Testis (tissue), 2 donors: ENCODE measurements at regions not wholly inside any gene's neighbourhood (a gene's known extent, or its start where the extent isn't known, plus 50 kb on each side); places are given as distances from the start of the nearest gene placed in this dataset.

Experiments used
- POLR2A ChIP-seq: fragments of 450-650 bp; IDR thresholded peaks from one replicate; pipeline ENCODE4 v1.6.1; 2017; ENCODE audit warnings: antibody characterized with exemption, mild to moderate bottlenecking, moderate library complexity
- TF ChIP-seq, protein P1 (sequence below), 3 experiments: fragments of 450-650 bp in 2 of 3; fragments of 200-600 bp in 1 of 3; sonication (generic) in 1 of 3; IDR thresholded peaks; one replicate each; pipeline ENCODE4 v1.5.1; 2016 to 2019; ENCODE audit warnings: antibody characterized with exemption in 3 of 3, mild to moderate bottlenecking in 2 of 3, moderate library complexity in 1 of 3

DNA sequence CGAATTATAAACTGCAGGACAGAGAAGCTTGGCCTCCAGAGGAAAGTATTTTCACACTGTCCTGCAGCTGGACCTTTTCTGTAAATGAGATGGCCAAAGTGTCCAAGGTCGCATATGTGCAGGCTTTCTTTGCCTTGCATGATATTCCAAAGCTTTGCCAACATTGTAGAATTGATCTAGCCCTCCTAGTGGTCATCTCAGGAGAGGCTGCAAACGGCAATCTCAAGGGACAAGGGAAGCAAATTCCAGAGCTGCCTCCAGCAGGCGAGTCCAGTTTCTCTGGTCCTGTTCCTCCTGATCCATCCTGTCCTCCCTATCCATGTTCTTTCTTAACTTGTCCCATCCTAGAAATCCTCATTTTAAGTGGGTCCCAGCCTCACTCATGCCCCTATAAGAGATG, 373.4 kb upstream of the PCDH15 start:
- TF ChIP-seq, protein P1, sequence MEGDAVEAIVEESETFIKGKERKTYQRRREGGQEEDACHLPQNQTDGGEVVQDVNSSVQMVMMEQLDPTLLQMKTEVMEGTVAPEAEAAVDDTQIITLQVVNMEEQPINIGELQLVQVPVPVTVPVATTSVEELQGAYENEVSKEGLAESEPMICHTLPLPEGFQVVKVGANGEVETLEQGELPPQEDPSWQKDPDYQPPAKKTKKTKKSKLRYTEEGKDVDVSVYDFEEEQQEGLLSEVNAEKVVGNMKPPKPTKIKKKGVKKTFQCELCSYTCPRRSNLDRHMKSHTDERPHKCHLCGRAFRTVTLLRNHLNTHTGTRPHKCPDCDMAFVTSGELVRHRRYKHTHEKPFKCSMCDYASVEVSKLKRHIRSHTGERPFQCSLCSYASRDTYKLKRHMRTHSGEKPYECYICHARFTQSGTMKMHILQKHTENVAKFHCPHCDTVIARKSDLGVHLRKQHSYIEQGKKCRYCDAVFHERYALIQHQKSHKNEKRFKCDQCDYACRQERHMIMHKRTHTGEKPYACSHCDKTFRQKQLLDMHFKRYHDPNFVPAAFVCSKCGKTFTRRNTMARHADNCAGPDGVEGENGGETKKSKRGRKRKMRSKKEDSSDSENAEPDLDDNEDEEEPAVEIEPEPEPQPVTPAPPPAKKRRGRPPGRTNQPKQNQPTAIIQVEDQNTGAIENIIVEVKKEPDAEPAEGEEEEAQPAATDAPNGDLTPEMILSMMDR (IDR thresholded peaks at IDR 0.05): no peak
- no peak for TF ChIP-seq POLR2A
